Liver (tissue), 8 donors: ENCODE measurements at regions not wholly inside any gene's neighbourhood (a gene's known extent, or its start where the extent isn't known, plus 50 kb on each side); places are given as distances from the start of the nearest gene placed in this dataset.

Experiments used
- DNase-seq: peaks from one replicate; pipeline ENCODE4 v3.0.0-alpha.2; 2017; ENCODE audit warnings: low spot score
- H3K27ac ChIP-seq, 2 donors: one replicate each; pipeline ENCODE4 v1.7.0; 2013; ENCODE audit warnings: inconsistent platforms in 2 of 2, low read length in 2 of 2, control low read depth in 1 of 2, low read depth in 1 of 2, mild to moderate bottlenecking in 1 of 2
- H3K27me3 ChIP-seq, 4 donors: one replicate each; pipeline versions ENCODE4 v1.6.1 to v1.7.0; 2013; ENCODE audit warnings: low read length in 3 of 4, inconsistent platforms in 1 of 4, mild to moderate bottlenecking in 1 of 4, moderate library complexity in 1 of 4; ENCODE audit not compliant: control insufficient read depth in 4 of 4, insufficient read depth in 4 of 4
- H3K36me3 ChIP-seq, 4 donors: one replicate each; pipeline versions ENCODE4 v1.6.1 to v1.7.0; 2013; ENCODE audit warnings: low read length in 3 of 4, mild to moderate bottlenecking in 3 of 4, low read depth in 1 of 4, moderate library complexity in 1 of 4; ENCODE audit not compliant: control insufficient read depth in 4 of 4, insufficient read depth in 3 of 4
- H3K4me1 ChIP-seq, 4 donors: one replicate each; pipeline versions ENCODE4 v1.6.1 to v1.7.0; 2013; ENCODE audit warnings: low read length in 3 of 4, mild to moderate bottlenecking in 3 of 4, moderate library complexity in 1 of 4; ENCODE audit not compliant: control insufficient read depth in 4 of 4, insufficient read depth in 4 of 4
- H3K4me3 ChIP-seq, 3 donors: one replicate each; pipeline versions ENCODE4 v1.6.1 to v1.7.0; 2013; ENCODE audit warnings: low read length in 3 of 3, control low read depth in 1 of 3, low read depth in 1 of 3, mild to moderate bottlenecking in 1 of 3
- H3K9ac ChIP-seq, 2 donors: one replicate each; pipeline ENCODE4 v1.7.0; 2013; ENCODE audit warnings: low read length in 2 of 2, mild to moderate bottlenecking in 2 of 2, moderate library complexity in 2 of 2, control low read depth in 1 of 2, low read depth in 1 of 2
- H3K9me3 ChIP-seq, 4 donors: one replicate each; pipeline versions ENCODE4 v1.6.1 to v1.7.0; 2013; ENCODE audit warnings: low read length in 3 of 4; ENCODE audit not compliant: control insufficient read depth in 4 of 4
- CTCF ChIP-seq: fragments of 150-350 bp; IDR thresholded peaks from 2 replicates; pipeline ENCODE4 v1.5.1; 2017; ENCODE audit warnings: improper control_type of control experiment, low read depth, low read length; ENCODE audit not compliant: missing input control
- EGR1 ChIP-seq, 2 donors: IDR thresholded peaks; 2 replicates each; pipeline ENCODE4 v1.6.1; 2016 to 2018; ENCODE audit warnings: antibody characterized with exemption in 2 of 2, low read depth in 2 of 2
- FOXA1 ChIP-seq: IDR thresholded peaks from 2 replicates; pipeline ENCODE4 v1.6.1; 2016; ENCODE audit warnings: antibody characterized with exemption
- FOXA2 ChIP-seq: IDR thresholded peaks from 2 replicates; pipeline ENCODE4 v1.6.1; 2016; ENCODE audit warnings: antibody characterized with exemption
- GABPA ChIP-seq, 2 donors: IDR thresholded peaks in 1 of 2; conservative IDR thresholded peaks in 1 of 2; 2 replicates each; pipeline ENCODE4 v1.6.1; 2016; ENCODE audit warnings: antibody characterized with exemption in 2 of 2, mild to moderate bottlenecking in 1 of 2, moderate library complexity in 1 of 2
- HNF4G ChIP-seq: IDR thresholded peaks from 2 replicates; pipeline ENCODE4 v1.6.1; 2016; ENCODE audit warnings: antibody characterized with exemption
- JUND ChIP-seq, 2 donors: IDR thresholded peaks; 2 replicates each; pipeline ENCODE4 v1.6.1; 2016; ENCODE audit warnings: antibody characterized with exemption in 2 of 2
- NR2F2 ChIP-seq: IDR thresholded peaks from 2 replicates; pipeline ENCODE4 v1.6.1; 2016; ENCODE audit warnings: antibody characterized with exemption
- RAD21 ChIP-seq, 2 donors: IDR thresholded peaks; 2 replicates each; pipeline ENCODE4 v1.6.1; 2016; ENCODE audit warnings: antibody characterized with exemption in 2 of 2, mild to moderate bottlenecking in 2 of 2
- RXRA ChIP-seq, 2 donors: IDR thresholded peaks; 2 replicates each; pipeline ENCODE4 v1.6.1; 2017 to 2018; ENCODE audit warnings: antibody characterized with exemption in 2 of 2, mild to moderate bottlenecking in 1 of 2
- SP1 ChIP-seq: IDR thresholded peaks from 2 replicates; pipeline ENCODE4 v1.6.1; 2018; ENCODE audit warnings: antibody characterized with exemption, mild to moderate bottlenecking
- TAF1 ChIP-seq: conservative IDR thresholded peaks from 2 replicates; pipeline ENCODE4 v1.6.1; 2016; ENCODE audit warnings: antibody characterized with exemption, mild to moderate bottlenecking
- YY1 ChIP-seq: IDR thresholded peaks from 2 replicates; pipeline ENCODE4 v1.6.1; 2016; ENCODE audit warnings: antibody characterized with exemption, mild to moderate bottlenecking
- WGBS: extraction: QIAGEN DNeasy Blood & Tissue Kit; methylation state at CpG from one replicate; pipeline ENCODE4 v1.1.7; 2013; 5-methylcytosine and 5-hydroxymethylcytosine counted together
- TF ChIP-seq, protein P1 (sequence below): IDR thresholded peaks from 2 replicates; pipeline ENCODE4 v1.6.1; 2016; ENCODE audit warnings: antibody characterized with exemption
- donor health status: healthy.
- donor health status: healthy.
- donor health status: healthy.
- donor health status: healthy.
- donor health status: healthy.

GRCh38 chr2:122905431-122905830 lies 1119.7 kb upstream of the CNTNAP5 start:
- 79% methylated on average over 4 of the region's 4 CpGs for WGBS
- H3K9ac ChIP-seq = no peak overlapping the region
- H3K27ac ChIP-seq = no peak overlapping the region
- no peaks in the 10 kb centered on the region for H3K27me3 ChIP-seq
- H3K9me3 ChIP-seq = no peaks in the 10 kb centered on the region
- H3K4me1 ChIP-seq = no peaks in the 10 kb centered on the region
- no peak overlapping the region for H3K4me3 ChIP-seq
- DNase-seq = no peak
- TF ChIP-seq, protein P1, sequence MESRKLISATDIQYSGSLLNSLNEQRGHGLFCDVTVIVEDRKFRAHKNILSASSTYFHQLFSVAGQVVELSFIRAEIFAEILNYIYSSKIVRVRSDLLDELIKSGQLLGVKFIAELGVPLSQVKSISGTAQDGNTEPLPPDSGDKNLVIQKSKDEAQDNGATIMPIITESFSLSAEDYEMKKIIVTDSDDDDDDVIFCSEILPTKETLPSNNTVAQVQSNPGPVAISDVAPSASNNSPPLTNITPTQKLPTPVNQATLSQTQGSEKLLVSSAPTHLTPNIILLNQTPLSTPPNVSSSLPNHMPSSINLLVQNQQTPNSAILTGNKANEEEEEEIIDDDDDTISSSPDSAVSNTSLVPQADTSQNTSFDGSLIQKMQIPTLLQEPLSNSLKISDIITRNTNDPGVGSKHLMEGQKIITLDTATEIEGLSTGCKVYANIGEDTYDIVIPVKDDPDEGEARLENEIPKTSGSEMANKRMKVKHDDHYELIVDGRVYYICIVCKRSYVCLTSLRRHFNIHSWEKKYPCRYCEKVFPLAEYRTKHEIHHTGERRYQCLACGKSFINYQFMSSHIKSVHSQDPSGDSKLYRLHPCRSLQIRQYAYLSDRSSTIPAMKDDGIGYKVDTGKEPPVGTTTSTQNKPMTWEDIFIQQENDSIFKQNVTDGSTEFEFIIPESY = no peak
- TF ChIP-seq TAF1 = no peak
- no peak for TF ChIP-seq CTCF
- no peak for TF ChIP-seq EGR1 (IDR thresholded peaks at IDR 0.05; ENCODE audit: low read depth in 2 of 2)
- TF ChIP-seq HNF4G = no peak
- TF ChIP-seq RAD21 (IDR thresholded peaks at IDR 0.05) = no peak
- no peaks in the 10 kb centered on the region for H3K36me3 ChIP-seq

DNA sequence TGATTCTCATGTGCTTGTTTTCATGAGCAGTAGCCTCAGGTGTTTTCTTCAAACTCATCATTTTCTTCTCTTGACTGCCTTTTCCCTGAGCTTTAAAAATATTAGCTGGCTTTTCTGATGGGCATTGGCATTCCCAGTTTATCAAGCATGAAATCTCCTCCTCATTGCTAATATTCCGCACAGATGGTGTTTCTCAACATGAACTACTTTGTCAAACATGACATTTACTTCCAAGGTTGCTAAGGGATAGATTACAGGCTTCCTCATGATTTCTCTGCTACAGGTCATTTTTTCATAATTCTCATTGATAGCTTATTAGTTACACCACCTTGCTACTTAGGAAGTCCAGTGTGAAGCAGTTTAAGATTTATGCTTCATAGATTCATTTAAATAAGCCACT lies 1116.9 kb upstream of the CNTNAP5 start:
- Histone ChIP-seq H3K27ac (no peak overlapping the region), H3K9ac (no peak overlapping the region), H3K4me3 (no peak overlapping the region), H3K36me3 (no peaks in the 10 kb centered on the region), H3K9me3 (no peaks in the 10 kb centered on the region), H3K27me3 (no peaks in the 10 kb centered on the region), H3K4me1 (no peaks in the 10 kb centered on the region)
- WGBS = 84% methylated on average over 1 of the region's 1 CpG
- DNase-seq = no peak
- TF ChIP-seq RXRA (IDR thresholded peaks at IDR 0.05) (no peak), GABPA (IDR thresholded peaks at IDR 0.05 in 1 of 2, conservative IDR thresholded peaks at IDR 0.05 in 1 of 2) (no peak), EGR1 (IDR thresholded peaks at IDR 0.05; ENCODE audit: low read depth in 2 of 2) (no peak), YY1 (no peak), FOXA2 (no peak), FOXA1 (no peak), NR2F2 (no peak), SP1 (no peak), RAD21 (IDR thresholded peaks at IDR 0.05) (no peak), HNF4G (no peak)

DNA sequence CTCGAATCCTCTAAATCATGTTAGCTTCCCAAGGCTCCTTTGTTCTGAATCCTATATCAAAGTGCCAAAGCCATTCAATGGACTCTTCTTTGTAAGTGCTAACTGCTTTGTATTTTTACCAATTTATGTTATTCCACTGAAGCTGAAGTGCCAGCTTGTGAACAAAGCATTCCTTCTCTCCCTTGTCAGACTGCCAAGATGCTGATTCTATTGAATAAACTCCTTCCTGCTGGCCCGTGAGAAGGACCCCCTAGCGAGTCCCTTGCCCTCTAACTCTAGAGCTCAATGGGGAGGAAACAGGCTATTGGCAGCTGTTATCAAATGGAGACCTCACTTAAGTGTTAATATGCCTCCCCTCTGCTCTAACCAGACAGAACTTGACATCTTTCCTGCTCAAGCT lies 1097.9 kb upstream of the CNTNAP5 start:
- peaks cover 0 to 14% (median 4%) of the 10 kb centered on the region in 4 donors for H3K9me3 ChIP-seq
- TF ChIP-seq, protein P1 = no peak
- no peak for TF ChIP-seq EGR1 (IDR thresholded peaks at IDR 0.05; ENCODE audit: low read depth in 2 of 2)
- TF ChIP-seq YY1 = no peak
- no peak for TF ChIP-seq TAF1
- TF ChIP-seq JUND (IDR thresholded peaks at IDR 0.05) = no peak
- TF ChIP-seq FOXA2 = no peak
- TF ChIP-seq GABPA (IDR thresholded peaks at IDR 0.05 in 1 of 2, conservative IDR thresholded peaks at IDR 0.05 in 1 of 2) = no peak
- H3K9ac ChIP-seq = no peak overlapping the region
- H3K4me1 ChIP-seq = no peaks in the 10 kb centered on the region
- DNase-seq = no peak
- 37% methylated on average over 3 of the region's 3 CpGs for WGBS
- H3K27me3 ChIP-seq = no peaks in the 10 kb centered on the region
- no peak overlapping the region for H3K4me3 ChIP-seq
- no peaks in the 10 kb centered on the region for H3K36me3 ChIP-seq
- H3K27ac ChIP-seq = no peak overlapping the region
